GM21423 (cell line): ENCODE measurements at regions not wholly inside any gene's neighbourhood (a gene's known extent, or its start where the extent isn't known, plus 50 kb on each side); places are given as distances from the start of the nearest gene placed in this dataset.
"Not testable (repeated sequence)": the region's sequence is repeated elsewhere in the genome, so short reads cannot be mapped to it uniquely, and the experiment has no call there.

Experiments
- ATAC-seq: cut with Tn5 transposase; IDR thresholded peaks from one replicate; pipeline ENCODE4 v1.9.1; 2021; ENCODE audit warnings: mild to moderate bottlenecking, moderate library complexity; ENCODE audit not compliant: unreplicated experiment

GRCh38 chr12:115813256-115813655, 464.2 kb downstream of the MED13L start:
- no peak for ATAC-seq

GRCh38 chr12:115811929-115812328, 465.6 kb downstream of the MED13L start:
- no peak for ATAC-seq

- ATAC-seq = no peak
Observed at GRCh38 chr12:115811045-115811444, 466.4 kb downstream of the MED13L start.

GRCh38 chr12:115810122-115810901, 467.2 kb downstream of the MED13L start:
- ATAC-seq = no peak

GRCh38 chr12:115806000-115806399, 471.5 kb downstream of the MED13L start:
- no peak for ATAC-seq

GRCh38 chr12:115802767-115803166, 474.7 kb downstream of the MED13L start:
- ATAC-seq = no peak

- ATAC-seq = no peak
Observed at GRCh38 chr12:115801871-115802270, 475.6 kb downstream of the MED13L start.

- no peak for ATAC-seq
Observed at GRCh38 chr12:115799610-115800009, 477.9 kb downstream of the MED13L start.

GRCh38 chr12:115798309-115798917, 479.1 kb downstream of the MED13L start:
- no peak for ATAC-seq

GRCh38 chr12:115794659-115795081, 482.8 kb downstream of the MED13L start:
- ATAC-seq = no peak

GRCh38 chr12:115791331-115791730, 486.2 kb downstream of the MED13L start:
- no peak for ATAC-seq

GRCh38 chr12:115790526-115790925, 487.0 kb downstream of the MED13L start:
- no peak for ATAC-seq

- not testable (repeated sequence) for ATAC-seq
Observed at GRCh38 chr12:115786490-115786889, 491.0 kb downstream of the MED13L start.

- no peak for ATAC-seq
Observed at GRCh38 chr12:115785548-115785947, 491.9 kb downstream of the MED13L start.

GRCh38 chr12:115776399-115776798, 501.1 kb downstream of the MED13L start:
- ATAC-seq = no peak

GRCh38 chr12:115774148-115774895, 503.2 kb downstream of the MED13L start:
- ATAC-seq = no peak

GRCh38 chr12:115771601-115772000, 505.9 kb downstream of the MED13L start:
- no peak for ATAC-seq

- ATAC-seq = no peak
Observed at GRCh38 chr12:115771065-115771464, 506.4 kb downstream of the MED13L start.

GRCh38 chr12:115770643-115771042, 506.9 kb downstream of the MED13L start:
- no peak for ATAC-seq

- no peak for ATAC-seq
Observed at GRCh38 chr12:115767916-115768315, 509.6 kb downstream of the MED13L start.

- ATAC-seq = no peak
Observed at GRCh38 chr12:115763982-115764621, 513.4 kb downstream of the MED13L start.
